Neural cell (in vitro differentiated cells): ENCODE measurements at regions not wholly inside any gene's neighbourhood (a gene's known extent, or its start where the extent isn't known, plus 50 kb on each side); places are given as distances from the start of the nearest gene placed in this dataset.
"Not testable (repeated sequence)": the region's sequence is repeated elsewhere in the genome, so short reads cannot be mapped to it uniquely, and the experiment has no call there.

ENCODE experiments used
- H2AFZ ChIP-seq: fragments of 200-600, 300-800 bp; sonication (generic), shearing (Covaris generic); 2 replicates; pipeline ENCODE4 v1.6.0; 2014; ENCODE audit warnings: low read depth, mild to moderate bottlenecking, antibody characterized with exemption, low read length, moderate library complexity
- H3F3A ChIP-seq: fragments of 200-600 bp; shearing (Covaris generic); 2 replicates; pipeline ENCODE4 v1.6.1; 2016; ENCODE audit warnings: mild to moderate bottlenecking, moderate library complexity, mixed read lengths, antibody characterized with exemption, low read length; ENCODE audit not compliant: insufficient read depth, poor library complexity, severe bottlenecking
- H3K27ac ChIP-seq: fragments of 200-600, 300-800 bp; sonication (generic), shearing (Covaris generic); 2 replicates; pipeline ENCODE4 v1.5.1; 2014; ENCODE audit warnings: mild to moderate bottlenecking, low read length, moderate library complexity
- H3K27me3 ChIP-seq: fragments of 300-800, 200-600 bp; sonication (generic), shearing (Covaris generic); 2 replicates; pipeline ENCODE4 v1.6.0; 2014; ENCODE audit warnings: mild to moderate bottlenecking, low read depth, low read length, moderate library complexity; ENCODE audit not compliant: insufficient read depth
- H3K36me3 ChIP-seq: fragments of 300-800, 200-600 bp; sonication (generic), shearing (Covaris generic); 2 replicates; pipeline ENCODE4 v1.5.1; 2014; ENCODE audit warnings: mild to moderate bottlenecking, antibody characterized with exemption, low read length, moderate library complexity; ENCODE audit not compliant: insufficient read depth
- H3K4me2 ChIP-seq: fragments of 300-800, 200-600 bp; sonication (generic), shearing (Covaris generic); 2 replicates; pipeline ENCODE4 v1.6.0; 2014; ENCODE audit warnings: mild to moderate bottlenecking, low read length
- H3K4me3 ChIP-seq: fragments of 300-800, 200-600 bp; sonication (generic), shearing (Covaris generic); 2 replicates; pipeline ENCODE4 v1.5.1; 2014; ENCODE audit warnings: mild to moderate bottlenecking, low read length, moderate library complexity
- H3K79me2 ChIP-seq: fragments of 200-600 bp; shearing (Covaris generic); replicated peaks from 2 replicates; pipeline ENCODE4 v1.6.0; 2014; ENCODE audit warnings: mild to moderate bottlenecking, low read length, moderate library complexity; ENCODE audit not compliant: insufficient read depth
- H3K9ac ChIP-seq: fragments of 300-800, 200-600 bp; sonication (generic), shearing (Covaris generic); 2 replicates; pipeline ENCODE4 v1.6.1; 2016; ENCODE audit warnings: mild to moderate bottlenecking, low read length, mixed read lengths
- H3K9me2 ChIP-seq: fragments of 200-600 bp; shearing (Covaris generic); 2 replicates; pipeline ENCODE4 v1.6.1; 2016; ENCODE audit warnings: mild to moderate bottlenecking, low read length, mixed read lengths; ENCODE audit not compliant: insufficient read depth
- H3K9me3 ChIP-seq: fragments of 200-600, 300-800 bp; sonication (generic), shearing (Covaris generic); 2 replicates; pipeline ENCODE4 v1.6.1; 2016; ENCODE audit warnings: mild to moderate bottlenecking, mixed run types, low read length, moderate library complexity, mixed read lengths
- H4K20me1 ChIP-seq: fragments of 200-600 bp; shearing (Covaris generic); 2 replicates; pipeline ENCODE4 v1.6.1; 2016; ENCODE audit warnings: mild to moderate bottlenecking, mixed run types; ENCODE audit not compliant: insufficient read depth
- EP300 ChIP-seq: fragments of 450-650 bp; conservative IDR thresholded peaks from 2 replicates; pipeline ENCODE4 v1.6.1; 2014; ENCODE audit warnings: antibody characterized with exemption, mild to moderate bottlenecking, moderate library complexity; ENCODE audit not compliant: poor library complexity, severe bottlenecking
- EZH2 ChIP-seq: fragments of 200-600, 300-800 bp; shearing (Covaris generic), sonication (generic); IDR thresholded peaks from 2 replicates; pipeline ENCODE4 v1.6.1; 2014; ENCODE audit warnings: antibody characterized with exemption, low read length, borderline replicate concordance, mild to moderate bottlenecking; ENCODE audit not compliant: insufficient read depth, poor library complexity, severe bottlenecking
- MXI1 ChIP-seq: fragments of 450-650 bp; conservative IDR thresholded peaks from 2 replicates; pipeline ENCODE4 v1.6.1; 2014; ENCODE audit warnings: antibody characterized with exemption, mild to moderate bottlenecking; ENCODE audit not compliant: poor library complexity, severe bottlenecking
- POLR2AphosphoS5 ChIP-seq: IDR thresholded peaks from 2 replicates; pipeline ENCODE4 v1.6.1; 2012
- RAD21 ChIP-seq: fragments of 450-650 bp; conservative IDR thresholded peaks from 2 replicates; pipeline ENCODE4 v1.6.1; 2014; ENCODE audit warnings: antibody characterized with exemption, mild to moderate bottlenecking, moderate library complexity
- SMC3 ChIP-seq: fragments of 450-650 bp; conservative IDR thresholded peaks from 2 replicates; pipeline ENCODE4 v1.6.1; 2014; ENCODE audit warnings: antibody characterized with exemption, mild to moderate bottlenecking, moderate library complexity; ENCODE audit not compliant: poor library complexity
- TAF1 ChIP-seq: IDR thresholded peaks from 2 replicates; pipeline ENCODE4 v1.6.1; 2012; ENCODE audit warnings: low read depth
- TF ChIP-seq, protein P1 (sequence below): fragments of 450-650 bp; IDR thresholded peaks from 2 replicates; pipeline ENCODE4 v1.5.1; 2014; ENCODE audit warnings: antibody characterized with exemption, mild to moderate bottlenecking, moderate library complexity; ENCODE audit not compliant: poor library complexity, severe bottlenecking
- TF ChIP-seq, protein P2 (sequence below): IDR thresholded peaks from 2 replicates; pipeline ENCODE4 v1.6.1; 2012; ENCODE audit warnings: borderline replicate concordance

DNA sequence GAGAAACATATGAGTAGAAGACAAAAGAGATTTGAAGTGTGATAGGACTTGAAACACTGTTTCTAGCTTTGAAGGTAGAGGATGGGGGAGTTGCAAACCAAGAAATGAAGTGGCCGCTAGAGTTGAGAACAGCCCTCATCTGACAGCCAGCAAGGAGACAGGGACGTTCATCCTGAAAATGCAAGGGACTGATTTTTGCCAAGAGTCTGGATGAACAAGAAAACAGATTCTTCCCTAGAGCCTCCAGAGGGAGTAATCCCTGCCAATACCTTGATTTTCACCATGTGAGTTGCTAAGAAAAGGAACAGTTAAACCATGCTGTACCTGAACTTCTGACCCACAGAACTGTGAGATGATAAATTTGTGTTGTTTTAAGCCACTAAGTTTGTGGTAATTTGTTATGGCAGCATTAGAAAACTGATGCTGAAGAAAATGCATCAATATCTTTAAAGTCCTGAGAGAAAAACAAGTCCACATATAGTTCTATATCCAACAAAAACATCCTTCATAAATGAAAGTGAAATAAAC is 154.0 kb upstream of the ADAMTSL1 start:
- no peak overlapping the region for H2AFZ ChIP-seq

DNA sequence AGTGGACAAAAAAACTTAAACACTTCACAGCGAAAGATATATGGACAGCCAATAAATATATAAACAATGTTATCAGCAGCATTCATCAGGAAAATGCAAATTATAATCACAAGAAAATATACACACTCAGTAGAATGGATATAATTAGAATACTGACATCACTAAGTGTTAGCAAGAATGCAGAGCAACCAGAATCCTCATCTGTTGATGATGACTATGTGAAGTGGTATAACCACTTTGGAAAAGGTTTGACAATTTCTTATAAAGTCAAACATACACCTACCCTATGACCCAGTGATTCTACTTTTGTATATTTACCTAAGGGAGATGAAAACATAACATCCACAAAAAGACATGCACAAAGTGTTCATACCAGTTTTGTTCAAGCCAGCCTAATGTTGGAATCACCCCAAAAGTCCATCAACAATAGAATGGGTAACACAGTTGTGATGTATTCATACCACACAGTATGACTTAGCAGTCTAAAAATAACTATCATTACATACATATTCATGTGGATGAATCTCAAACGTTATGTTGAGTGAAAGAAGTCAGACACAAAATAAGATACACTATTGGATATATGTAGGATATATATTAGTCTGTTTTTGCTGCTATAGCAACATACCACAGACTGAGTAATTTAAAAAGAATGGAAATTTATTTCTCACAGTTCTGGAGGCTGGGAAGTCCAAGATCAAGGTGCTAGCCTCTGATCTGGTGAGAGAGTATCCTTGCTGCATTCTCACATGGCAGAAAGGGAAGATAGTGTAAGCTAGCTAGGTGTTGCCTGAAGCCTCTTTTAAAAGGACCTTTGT is 148.8 kb upstream of the ADAMTSL1 start:
- no peak overlapping the region for H2AFZ ChIP-seq
- no peaks in the 10 kb centered on the region for H3F3A ChIP-seq
- H3K4me3 ChIP-seq = no peak overlapping the region
- H3K9ac ChIP-seq = no peak overlapping the region
- no peak overlapping the region for H3K4me2 ChIP-seq
- H4K20me1 ChIP-seq = no peaks in the 10 kb centered on the region
- H3K79me2 ChIP-seq = no peaks in the 10 kb centered on the region
- H3K9me3 ChIP-seq = no peaks in the 10 kb centered on the region
- TF ChIP-seq POLR2AphosphoS5 = no peak
- TF ChIP-seq SMC3 = no peak
- TF ChIP-seq, protein P1, sequence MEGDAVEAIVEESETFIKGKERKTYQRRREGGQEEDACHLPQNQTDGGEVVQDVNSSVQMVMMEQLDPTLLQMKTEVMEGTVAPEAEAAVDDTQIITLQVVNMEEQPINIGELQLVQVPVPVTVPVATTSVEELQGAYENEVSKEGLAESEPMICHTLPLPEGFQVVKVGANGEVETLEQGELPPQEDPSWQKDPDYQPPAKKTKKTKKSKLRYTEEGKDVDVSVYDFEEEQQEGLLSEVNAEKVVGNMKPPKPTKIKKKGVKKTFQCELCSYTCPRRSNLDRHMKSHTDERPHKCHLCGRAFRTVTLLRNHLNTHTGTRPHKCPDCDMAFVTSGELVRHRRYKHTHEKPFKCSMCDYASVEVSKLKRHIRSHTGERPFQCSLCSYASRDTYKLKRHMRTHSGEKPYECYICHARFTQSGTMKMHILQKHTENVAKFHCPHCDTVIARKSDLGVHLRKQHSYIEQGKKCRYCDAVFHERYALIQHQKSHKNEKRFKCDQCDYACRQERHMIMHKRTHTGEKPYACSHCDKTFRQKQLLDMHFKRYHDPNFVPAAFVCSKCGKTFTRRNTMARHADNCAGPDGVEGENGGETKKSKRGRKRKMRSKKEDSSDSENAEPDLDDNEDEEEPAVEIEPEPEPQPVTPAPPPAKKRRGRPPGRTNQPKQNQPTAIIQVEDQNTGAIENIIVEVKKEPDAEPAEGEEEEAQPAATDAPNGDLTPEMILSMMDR = no peak
- TF ChIP-seq MXI1 = no peak
- no peak for TF ChIP-seq TAF1
- H3K27me3 ChIP-seq = no peaks in the 10 kb centered on the region
- H3K27ac ChIP-seq = no peak overlapping the region
- no peaks in the 10 kb centered on the region for H3K36me3 ChIP-seq
- H3K9me2 ChIP-seq = no peaks in the 10 kb centered on the region

More for the DNA sequence above, 154.0 kb upstream of the ADAMTSL1 start:
- Histone ChIP-seq H3K27me3 (no peaks in the 10 kb centered on the region), H3K9ac (no peak overlapping the region), H3K9me3 (no peaks in the 10 kb centered on the region), H3K9me2 (no peaks in the 10 kb centered on the region), H3K27ac (no peak overlapping the region), H3K36me3 (no peaks in the 10 kb centered on the region), H4K20me1 (no peaks in the 10 kb centered on the region), H3F3A (no peaks in the 10 kb centered on the region), H3K4me3 (no peak overlapping the region), H3K4me2 (no peak overlapping the region), H3K79me2 (no peaks in the 10 kb centered on the region)
- TF ChIP-seq SMC3 (no peak), EP300 (no peak), POLR2AphosphoS5 (no peak), TAF1 (no peak), MXI1 (no peak), RAD21 (no peak), EZH2 (no peak)
- TF ChIP-seq, protein P2, sequence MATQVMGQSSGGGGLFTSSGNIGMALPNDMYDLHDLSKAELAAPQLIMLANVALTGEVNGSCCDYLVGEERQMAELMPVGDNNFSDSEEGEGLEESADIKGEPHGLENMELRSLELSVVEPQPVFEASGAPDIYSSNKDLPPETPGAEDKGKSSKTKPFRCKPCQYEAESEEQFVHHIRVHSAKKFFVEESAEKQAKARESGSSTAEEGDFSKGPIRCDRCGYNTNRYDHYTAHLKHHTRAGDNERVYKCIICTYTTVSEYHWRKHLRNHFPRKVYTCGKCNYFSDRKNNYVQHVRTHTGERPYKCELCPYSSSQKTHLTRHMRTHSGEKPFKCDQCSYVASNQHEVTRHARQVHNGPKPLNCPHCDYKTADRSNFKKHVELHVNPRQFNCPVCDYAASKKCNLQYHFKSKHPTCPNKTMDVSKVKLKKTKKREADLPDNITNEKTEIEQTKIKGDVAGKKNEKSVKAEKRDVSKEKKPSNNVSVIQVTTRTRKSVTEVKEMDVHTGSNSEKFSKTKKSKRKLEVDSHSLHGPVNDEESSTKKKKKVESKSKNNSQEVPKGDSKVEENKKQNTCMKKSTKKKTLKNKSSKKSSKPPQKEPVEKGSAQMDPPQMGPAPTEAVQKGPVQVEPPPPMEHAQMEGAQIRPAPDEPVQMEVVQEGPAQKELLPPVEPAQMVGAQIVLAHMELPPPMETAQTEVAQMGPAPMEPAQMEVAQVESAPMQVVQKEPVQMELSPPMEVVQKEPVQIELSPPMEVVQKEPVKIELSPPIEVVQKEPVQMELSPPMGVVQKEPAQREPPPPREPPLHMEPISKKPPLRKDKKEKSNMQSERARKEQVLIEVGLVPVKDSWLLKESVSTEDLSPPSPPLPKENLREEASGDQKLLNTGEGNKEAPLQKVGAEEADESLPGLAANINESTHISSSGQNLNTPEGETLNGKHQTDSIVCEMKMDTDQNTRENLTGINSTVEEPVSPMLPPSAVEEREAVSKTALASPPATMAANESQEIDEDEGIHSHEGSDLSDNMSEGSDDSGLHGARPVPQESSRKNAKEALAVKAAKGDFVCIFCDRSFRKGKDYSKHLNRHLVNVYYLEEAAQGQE = no peak
- TF ChIP-seq, protein P1 = no peak

DNA sequence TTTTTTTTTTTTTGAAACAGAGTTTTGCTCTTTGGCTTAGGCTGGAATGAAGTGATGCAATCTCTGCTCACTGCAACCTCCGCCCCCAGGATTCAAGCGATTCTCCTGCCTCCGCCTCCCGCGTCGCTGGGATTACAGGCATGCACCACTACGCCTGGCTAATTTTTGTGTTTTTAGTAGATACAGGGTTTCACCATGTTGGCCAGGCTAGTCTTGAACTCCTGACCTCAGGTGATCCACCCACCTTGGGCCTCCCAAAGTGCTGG is 148.3 kb upstream of the ADAMTSL1 start:
- H2AFZ ChIP-seq, H3F3A ChIP-seq, H3K27ac ChIP-seq, H3K9me3 ChIP-seq, H3K4me3 ChIP-seq, H3K36me3 ChIP-seq, H3K9me2 ChIP-seq, H3K79me2 ChIP-seq, H4K20me1 ChIP-seq, H3K4me2 ChIP-seq, H3K9ac ChIP-seq, H3K27me3 ChIP-seq: not testable (repeated sequence)
